ENCODE measurements at regions not wholly inside any gene's neighbourhood (a gene's known extent, or its start where the extent isn't known, plus 50 kb on each side); places are given as distances from the start of the nearest gene placed in this dataset.

- TF ChIP-seq CTCF (IDR thresholded peaks at IDR 0.05) = no peak
- no peak for TF ChIP-seq POLR2A (IDR thresholded peaks at IDR 0.05)
Observed at GRCh38 chr1:201714542-201715329, 114.2 kb upstream of the IPO9 start.
